Gastrocnemius medialis (tissue), 4 donors: ENCODE measurements at regions not wholly inside any gene's neighbourhood (a gene's known extent, or its start where the extent isn't known, plus 50 kb on each side); places are given as distances from the start of the nearest gene placed in this dataset.

Experiments
- POLR2A ChIP-seq, 2 donors: fragments of 450-650 bp; IDR thresholded peaks; one replicate each; pipeline ENCODE4 v1.6.1; 2017; ENCODE audit warnings: antibody characterized with exemption in 2 of 2, mild to moderate bottlenecking in 2 of 2, moderate library complexity in 2 of 2
- TF ChIP-seq, protein P1 (sequence below), 5 experiments: fragments of 450-650 bp in 3 of 5; fragments of 200-600 bp in 2 of 5; sonication (generic) in 2 of 5; IDR thresholded peaks in 4 of 5; conservative IDR thresholded peaks in 1 of 5; 1 replicate in 4 of 5; 2 replicates in 1 of 5; pipeline ENCODE4 v1.5.1; 2016 to 2019; ENCODE audit warnings: antibody characterized with exemption in 5 of 5, mild to moderate bottlenecking in 3 of 5, moderate library complexity in 3 of 5

DNA sequence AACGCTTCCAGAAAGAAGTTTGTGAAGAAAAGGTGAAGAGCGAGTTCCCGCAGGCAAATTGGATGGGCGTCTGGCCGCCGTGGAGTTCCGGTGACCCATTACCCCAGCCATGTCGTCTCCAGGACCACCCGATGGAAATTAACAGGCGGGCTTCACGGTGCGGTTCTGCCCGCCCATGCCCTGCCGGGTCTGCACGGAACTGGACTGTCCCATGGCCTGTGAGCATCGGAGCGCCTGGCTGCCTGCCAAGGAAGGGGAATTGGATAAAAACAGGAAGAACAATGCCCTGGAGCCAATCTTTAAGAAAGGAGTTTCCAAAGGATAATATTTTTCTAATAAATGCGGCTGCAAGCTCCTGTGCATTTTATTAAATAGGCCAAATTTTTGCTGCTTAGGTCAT is 319.8 kb upstream of the SLC7A11 start:
- TF ChIP-seq, protein P1, sequence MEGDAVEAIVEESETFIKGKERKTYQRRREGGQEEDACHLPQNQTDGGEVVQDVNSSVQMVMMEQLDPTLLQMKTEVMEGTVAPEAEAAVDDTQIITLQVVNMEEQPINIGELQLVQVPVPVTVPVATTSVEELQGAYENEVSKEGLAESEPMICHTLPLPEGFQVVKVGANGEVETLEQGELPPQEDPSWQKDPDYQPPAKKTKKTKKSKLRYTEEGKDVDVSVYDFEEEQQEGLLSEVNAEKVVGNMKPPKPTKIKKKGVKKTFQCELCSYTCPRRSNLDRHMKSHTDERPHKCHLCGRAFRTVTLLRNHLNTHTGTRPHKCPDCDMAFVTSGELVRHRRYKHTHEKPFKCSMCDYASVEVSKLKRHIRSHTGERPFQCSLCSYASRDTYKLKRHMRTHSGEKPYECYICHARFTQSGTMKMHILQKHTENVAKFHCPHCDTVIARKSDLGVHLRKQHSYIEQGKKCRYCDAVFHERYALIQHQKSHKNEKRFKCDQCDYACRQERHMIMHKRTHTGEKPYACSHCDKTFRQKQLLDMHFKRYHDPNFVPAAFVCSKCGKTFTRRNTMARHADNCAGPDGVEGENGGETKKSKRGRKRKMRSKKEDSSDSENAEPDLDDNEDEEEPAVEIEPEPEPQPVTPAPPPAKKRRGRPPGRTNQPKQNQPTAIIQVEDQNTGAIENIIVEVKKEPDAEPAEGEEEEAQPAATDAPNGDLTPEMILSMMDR (IDR thresholded peaks at IDR 0.05 in 4 of 5, conservative IDR thresholded peaks at IDR 0.05 in 1 of 5): no peak
- no peak for TF ChIP-seq POLR2A (IDR thresholded peaks at IDR 0.05)
